Germinal center (tissue), 1 donor: ENCODE measurements at regions not wholly inside any gene's neighbourhood (a gene's known extent, or its start where the extent isn't known, plus 50 kb on each side); places are given as distances from the start of the nearest gene placed in this dataset.

Source experiments
- DNase-seq: peaks from one replicate; pipeline ENCODE4 v3.0.0; 2012; ENCODE audit warnings: mixed read lengths, low spot score

DNA sequence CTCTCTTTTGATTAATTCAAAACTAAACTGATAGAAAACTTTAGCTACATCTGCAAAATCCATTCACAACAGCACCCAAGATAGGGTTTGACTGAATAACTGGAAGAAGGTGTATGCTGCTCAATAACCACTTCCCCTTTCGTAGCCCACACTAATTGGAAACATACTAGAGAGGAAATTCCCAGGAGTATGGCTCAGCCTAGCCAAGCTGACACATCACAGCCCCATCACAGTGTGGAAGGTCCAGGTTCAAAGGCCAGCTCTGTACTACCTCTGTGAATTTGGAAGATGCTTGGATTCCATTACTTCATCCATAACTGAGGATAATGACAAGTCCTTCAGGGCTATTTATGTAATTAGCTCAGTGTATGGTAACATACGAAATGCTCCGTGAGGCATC, 185.4 kb downstream of the FBXO15 start:
- DNase-seq = no peak

DNA sequence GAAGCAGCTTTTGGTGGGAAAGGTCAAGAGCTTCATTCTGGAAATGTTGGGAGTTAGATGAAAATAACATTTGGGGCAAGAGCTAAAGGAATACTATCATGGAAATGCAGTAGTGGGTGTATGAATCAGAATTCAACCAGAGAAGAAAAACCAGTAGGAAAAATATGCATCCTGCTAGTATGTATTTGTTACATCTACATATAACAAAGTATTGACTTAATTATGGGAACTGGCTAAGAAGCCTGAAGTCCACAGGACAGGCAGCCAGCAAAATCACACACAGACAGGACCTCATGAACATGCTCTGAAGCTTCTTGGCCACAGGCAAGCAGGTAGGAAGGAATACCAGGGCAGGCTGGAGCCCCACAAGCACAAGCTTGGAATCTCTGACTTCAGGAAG, 185.8 kb downstream of the FBXO15 start:
- no peak for DNase-seq

DNA sequence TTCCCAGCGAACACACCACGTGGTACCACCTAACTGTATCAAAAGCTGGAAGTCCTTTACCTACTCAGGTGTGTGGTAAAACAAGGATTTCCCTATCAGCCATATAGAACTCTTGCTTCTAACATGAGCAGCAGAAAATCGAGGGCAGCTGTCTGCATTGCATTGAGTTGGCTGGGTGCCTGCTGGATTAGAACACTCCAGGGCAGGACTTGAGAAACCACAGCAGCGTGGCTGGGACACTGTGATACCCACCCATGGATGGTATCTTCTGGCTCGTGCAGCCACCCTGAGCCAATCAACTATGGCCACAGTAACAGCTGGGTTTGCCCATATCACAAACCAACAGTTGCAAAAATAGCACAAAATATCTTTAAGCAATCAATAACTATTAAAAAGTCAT, 188.3 kb downstream of the FBXO15 start:
- no peak for DNase-seq

GRCh38 chr18:73954268-73954667, 193.4 kb downstream of the FBXO15 start:
- no peak for DNase-seq

GRCh38 chr18:73952296-73952946, 195.2 kb downstream of the FBXO15 start:
- DNase-seq = no peak

DNA sequence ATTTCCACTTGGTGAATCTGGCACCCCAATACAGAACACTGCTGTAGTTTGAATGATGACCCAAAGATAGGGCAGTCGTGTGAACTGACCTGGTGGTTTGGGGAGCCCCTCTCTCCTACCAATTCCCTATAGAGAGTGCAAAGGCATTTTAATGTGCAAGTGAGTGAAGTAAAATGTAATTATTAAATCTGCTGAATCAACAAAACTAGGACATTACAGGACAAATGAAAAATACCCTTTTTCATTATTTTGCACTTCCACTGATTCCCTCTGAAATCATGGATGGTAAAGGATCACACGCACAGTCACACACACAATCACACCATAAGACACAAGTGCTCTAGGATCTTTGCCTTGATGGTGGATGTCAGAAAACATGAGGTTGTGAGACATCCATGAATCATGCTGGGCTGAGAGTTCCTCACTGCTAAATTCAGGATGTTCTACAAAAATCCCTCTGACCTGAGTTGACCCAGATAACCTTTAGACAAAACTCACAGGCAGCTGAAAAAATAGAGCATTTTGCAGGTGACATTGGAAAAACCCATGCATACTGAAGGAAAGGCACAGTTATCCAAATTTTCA, 197.4 kb downstream of the FBXO15 start:
- DNase-seq = no peak

- no peak for DNase-seq
Measured at GRCh38 chr18:73948497-73948896, 199.1 kb downstream of the FBXO15 start.

GRCh38 chr18:73948084-73948483, 199.6 kb downstream of the FBXO15 start:
- DNase-seq = no peak

DNA sequence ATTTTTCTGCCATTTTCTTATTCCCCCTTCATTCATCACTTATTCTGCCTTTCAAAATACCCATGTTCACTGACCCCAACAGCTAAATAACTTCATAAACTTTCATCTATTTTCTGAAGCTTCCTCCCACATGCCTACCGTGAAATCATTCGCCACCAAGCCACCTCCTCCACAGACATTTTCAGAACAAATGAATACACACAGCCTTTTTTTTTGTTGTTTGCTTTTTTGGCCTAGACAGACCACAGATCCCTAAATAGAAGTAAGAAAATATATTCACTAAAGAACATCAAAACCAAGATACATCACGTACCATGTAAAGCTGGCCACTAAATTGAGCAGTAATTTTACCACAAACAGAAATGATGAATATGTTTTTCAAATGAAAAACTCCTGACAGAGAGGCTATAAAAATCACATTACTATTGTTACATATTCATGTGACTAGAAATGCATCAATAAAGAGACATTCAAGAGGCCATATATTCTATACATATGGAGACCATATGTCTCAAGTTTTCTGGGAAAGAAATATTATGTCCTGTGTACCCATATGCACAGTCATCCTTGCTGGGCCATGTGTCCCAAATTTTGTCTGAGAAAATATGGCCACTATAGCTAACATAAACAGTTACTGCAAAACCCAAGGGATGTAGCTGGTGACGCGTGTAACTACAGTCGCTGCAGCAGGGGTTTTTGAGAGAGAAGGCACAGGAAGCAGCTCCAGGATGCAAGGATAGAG, 200.3 kb downstream of the FBXO15 start:
- no peak for DNase-seq

- DNase-seq = no peak
Measured at GRCh38 chr18:73945130-73945792, 202.4 kb downstream of the FBXO15 start.

DNA sequence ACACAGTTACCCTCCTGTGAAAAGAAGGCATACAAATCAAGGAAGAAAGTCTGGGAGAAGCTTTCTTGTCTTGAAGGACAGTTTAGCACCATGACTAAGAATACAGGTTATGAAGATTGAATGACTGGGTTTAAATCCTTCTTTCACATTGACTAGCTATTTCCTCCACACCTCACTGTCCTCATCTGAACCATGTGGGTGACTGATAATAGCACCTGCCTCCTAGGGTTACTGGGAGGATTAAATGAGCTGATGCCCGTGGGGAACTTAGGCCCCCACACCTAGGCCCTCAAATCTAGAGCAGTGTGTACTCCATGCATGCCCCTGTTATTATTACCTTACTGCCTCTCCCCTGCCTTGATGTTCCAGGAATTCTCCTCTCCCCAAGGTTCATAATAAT, 202.9 kb downstream of the FBXO15 start:
- no peak for DNase-seq

GRCh38 chr18:73943763-73944162, 203.9 kb downstream of the FBXO15 start:
- DNase-seq = no peak

DNA sequence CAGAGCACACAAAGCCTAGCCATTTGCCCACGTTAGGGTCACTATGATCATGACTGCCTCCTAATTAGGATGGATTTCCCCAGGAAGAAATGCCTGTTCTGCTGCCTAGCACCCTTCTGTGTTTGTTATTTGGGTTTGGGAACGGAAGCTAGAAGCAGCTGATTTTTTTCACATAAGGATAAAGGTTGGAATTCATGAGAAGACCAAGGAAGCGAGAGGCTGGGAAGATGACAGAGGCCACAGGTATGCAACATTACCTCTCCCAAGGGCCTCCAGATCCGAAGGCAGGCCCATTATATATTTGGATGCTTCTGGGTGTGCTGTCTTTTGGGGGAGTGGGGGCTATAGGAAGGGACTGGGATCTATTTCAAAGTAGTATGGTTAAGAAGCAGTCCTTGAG, 204.7 kb downstream of the FBXO15 start:
- no peak for DNase-seq

DNA sequence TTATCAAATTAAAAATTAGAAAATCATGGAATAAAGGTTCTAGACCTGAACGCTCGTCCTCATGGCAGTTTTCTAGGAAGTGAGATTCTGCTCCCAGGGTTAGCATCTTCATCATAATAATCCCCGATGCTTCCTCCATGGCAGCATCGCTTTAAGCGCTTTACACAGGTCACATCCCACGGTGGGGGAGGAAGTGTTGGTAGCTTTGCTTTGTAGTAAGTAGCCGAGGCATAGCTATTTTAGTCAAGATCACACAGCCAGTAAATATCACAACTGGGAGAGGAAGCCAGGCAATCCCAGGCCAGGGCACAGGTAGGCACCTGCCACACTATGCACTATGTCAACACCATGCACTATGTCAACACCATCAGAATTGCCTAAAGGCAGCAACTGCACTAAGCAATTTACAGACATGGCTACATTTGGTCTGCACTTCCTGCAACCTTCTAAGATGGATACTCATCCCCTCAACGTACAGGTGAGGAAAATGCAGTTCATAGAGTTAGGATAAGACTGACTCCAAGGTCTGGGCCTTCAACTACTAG, 205.5 kb downstream of the FBXO15 start:
- no peak for DNase-seq

GRCh38 chr18:73940721-73941120, 206.9 kb downstream of the FBXO15 start:
- DNase-seq = no peak

DNA sequence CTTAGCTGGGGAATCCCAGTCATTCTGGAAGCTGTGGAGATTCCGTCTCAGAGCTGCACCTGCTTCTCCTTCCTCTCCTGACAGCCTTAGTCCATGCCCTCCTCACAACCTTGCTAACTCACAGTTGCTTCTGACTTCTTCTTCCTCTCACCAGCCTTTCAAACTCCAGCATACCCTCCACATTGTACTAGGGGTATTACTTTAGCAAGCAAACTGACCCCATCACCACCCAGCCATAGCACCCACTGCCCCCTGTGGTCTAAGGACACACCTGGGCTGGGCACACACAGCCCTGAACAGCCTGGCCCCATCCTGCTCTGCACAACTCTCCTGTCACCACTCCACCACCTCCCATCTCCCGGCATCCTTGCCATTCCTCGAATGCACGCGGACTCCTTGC, 208.2 kb downstream of the FBXO15 start:
- no peak for DNase-seq

- no peak for DNase-seq
Measured at GRCh38 chr18:73933685-73934084, 213.9 kb downstream of the FBXO15 start.

DNA sequence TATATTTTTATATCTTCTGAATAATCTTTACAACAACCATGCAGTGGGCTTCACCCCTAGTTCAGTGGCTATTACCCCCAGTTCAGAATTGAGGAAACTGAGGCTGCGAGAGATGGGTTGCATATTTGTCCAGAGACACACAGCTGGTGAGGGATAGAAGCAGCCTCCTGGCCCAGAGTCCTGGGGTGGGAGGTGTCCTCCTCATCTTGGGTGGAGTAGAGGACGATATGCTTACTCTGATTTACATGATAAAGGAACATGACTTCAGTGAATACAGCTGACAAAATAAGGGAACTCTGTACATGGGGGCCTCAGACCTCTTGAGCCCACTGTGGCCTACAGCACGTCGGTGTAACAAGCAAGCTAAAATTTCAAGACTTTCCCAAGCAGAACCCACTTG, 214.7 kb downstream of the FBXO15 start:
- DNase-seq = no peak

DNA sequence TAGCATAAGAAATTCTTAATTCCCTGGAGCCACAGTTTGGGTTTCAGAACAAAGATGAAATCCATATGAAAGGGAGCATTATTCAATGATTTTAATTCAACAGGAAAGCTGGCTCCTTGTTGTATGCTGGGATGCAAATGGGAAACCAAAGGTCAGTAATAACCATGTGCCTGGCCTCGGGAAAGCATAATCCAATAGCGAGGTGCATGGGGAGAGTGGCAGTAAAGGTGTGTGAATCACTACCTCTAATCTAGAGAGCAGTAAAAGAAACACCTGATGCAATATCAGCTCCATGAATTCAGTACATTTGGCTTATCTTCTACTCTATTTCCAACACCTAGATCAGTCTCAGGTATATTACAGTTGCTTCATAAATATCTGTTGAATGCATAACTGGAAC, 220.1 kb downstream of the FBXO15 start:
- no peak for DNase-seq

DNA sequence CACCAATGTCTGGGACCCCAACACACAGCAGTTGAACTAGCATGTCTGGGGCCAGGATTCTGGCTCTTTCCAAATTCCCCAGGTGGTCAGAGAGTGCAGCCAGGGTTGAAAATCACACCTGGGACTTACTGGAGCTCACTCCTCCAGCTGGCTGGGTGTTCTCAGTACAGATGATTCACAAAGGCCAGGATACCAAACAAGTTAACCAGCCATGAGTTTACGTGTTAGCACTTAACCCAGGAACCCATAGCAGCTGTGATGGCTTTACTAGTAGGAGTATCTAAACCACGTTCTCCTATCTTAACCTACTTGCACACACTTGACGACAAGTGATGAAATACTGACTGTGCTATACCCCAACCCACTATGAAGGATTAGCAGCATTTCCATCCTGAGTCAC, 222.8 kb downstream of the FBXO15 start:
- no peak for DNase-seq

GRCh38 chr18:73924307-73924706, 223.3 kb downstream of the FBXO15 start:
- DNase-seq = no peak

DNA sequence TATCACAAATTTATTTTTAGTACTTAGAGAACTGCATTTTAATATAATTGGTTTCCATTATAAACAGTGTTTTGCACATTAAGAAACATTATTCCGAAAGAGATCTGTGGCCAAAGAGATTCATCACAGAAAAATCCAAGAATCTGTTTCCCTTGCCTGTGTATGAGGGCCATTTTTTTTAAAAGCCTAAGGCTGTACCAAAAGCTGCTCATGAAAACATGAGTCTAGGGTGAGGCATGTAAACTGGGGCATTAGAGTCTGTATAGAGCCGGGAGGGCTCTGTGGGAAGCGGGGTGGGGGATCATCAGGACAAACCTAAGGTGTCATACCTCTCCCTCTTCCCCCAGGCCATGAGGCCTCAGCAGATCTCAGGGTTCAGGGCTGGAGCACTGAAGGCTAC, 223.8 kb downstream of the FBXO15 start:
- no peak for DNase-seq

GRCh38 chr18:73920033-73920432, 227.6 kb downstream of the FBXO15 start:
- no peak for DNase-seq
